DMS114 treated with DMSO at 0.1 percent for 48 hours (cell line): ENCODE measurements at regions not wholly inside any gene's neighbourhood (a gene's known extent, or its start where the extent isn't known, plus 50 kb on each side); places are given as distances from the start of the nearest gene placed in this dataset.

Experiments
- DNase-seq: peaks from one replicate; lab custom pipeline; 2025; ENCODE audit not compliant: unreplicated experiment; lab: John Stamatoyannopoulos, UW

DNA sequence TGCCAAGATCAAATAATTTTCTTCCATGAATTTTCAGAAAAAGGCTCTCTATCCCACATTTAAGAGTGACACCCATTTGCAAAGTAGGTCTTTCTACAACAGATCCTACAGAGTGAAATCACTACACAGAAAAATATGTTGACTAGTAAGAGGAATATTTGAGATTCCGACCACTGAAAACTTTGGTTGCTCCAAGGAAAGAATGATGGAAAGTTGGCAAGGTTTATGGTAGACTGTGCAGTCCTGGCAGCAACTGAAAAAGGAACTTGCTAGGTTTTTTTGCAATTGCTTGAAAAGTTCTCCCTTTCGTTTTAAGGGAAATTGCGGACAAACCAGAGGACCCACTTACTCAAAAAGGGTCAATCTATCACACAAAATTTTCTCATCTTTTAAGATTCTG lies 83.1 kb upstream of the TSPAN8 start:
- no peak for DNase-seq

DNA sequence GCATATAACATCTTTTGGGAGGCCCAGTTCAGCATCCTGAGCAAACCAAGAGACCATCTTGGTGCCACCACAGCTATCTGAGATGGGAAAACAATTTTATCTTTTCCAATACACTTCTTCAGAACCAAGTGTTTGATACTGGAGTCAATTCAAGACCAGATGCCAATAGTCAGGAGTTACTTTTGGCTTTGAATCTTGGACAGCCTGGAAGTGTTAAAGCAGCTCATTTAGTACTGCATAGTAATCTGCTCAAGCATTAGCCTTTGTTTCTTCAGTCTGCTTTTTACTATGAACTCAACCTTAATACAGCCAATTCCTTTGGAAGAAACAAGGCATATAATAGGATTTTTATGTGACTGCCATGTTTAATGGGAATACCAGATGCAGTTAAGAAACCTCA lies 81.9 kb upstream of the TSPAN8 start:
- DNase-seq: no peak

DNA sequence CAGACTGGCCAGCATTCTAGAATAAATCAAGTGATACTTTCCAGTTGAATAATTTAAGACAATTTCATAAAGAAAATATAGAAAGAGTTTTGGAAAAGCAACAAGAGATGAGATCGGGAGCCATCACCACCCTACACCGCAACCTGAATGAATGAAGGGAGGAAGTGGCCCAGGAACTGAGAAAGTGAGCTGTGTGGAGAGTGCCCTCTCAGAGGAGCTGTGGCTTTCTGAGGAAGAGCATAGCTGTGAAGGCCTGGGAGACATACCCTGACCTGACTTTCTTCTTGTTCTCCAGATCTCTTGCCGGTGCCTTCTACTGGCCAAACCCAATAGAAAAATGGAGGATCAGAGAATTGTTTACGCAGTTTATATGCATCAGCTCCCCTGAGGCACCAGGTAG lies 79.3 kb upstream of the TSPAN8 start:
- no peak for DNase-seq

DNA sequence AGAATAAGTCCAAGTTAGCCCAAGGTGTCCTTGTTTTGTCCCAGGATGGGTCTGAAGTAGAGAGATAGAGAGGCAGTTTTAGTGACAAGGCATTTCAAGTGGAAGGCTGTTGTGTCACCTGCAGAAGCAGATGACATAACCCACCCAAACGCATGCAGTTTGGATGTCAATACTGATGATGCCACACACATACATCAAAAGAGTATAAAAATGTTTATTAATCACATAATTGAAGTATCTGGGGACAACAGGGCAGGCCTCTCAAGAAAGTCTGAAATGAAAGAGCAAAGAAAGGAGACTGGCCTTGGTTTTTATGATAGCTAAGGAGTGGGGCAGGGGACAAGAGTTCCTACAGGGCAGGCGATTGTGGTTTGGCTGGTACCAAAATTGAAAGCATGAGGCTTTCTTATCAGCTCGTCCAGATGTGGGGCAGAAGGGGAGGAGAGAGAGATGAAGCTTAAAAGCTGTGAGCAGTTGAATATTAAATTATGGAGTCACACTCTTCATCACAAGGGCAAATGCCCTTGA lies 78.4 kb upstream of the TSPAN8 start:
- no peak for DNase-seq

DNA sequence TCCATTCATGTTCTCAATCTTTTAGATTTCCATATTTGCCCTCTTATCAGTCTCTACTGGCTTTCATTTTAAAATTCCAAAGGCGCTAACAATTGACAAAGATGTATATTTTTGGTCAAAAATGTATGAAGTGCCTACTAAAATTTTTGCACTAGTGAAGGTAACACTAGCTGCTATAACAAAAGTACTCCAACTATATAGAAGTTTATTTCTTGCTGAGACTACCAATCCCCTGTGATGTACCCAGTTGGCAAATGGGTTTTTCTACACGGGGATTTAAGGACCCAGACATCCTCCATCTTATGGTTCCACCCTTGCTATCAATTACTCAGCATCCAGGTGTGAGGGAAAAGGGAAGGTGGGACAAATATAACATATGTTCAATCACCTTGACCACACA lies 75.3 kb upstream of the TSPAN8 start:
- no peak for DNase-seq

DNA sequence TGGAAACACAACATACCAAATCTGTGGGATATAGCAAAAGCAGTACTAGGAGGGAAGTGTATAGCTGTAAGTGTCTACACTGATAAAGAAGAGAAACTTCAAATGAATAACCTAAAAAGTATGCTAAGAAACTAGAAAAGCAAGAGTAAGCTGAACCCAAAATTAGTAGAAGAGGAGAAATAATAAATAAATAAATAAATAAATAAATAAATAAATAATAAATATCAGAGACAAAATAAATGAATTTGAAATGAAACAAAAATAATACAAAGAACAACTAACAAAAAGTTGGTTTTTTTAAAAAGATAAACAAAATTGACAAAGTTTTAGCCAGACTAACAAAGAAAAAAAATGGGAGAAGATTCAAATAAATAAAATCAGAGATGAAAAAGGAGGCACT lies 72.7 kb upstream of the TSPAN8 start:
- DNase-seq: no peak

DNA sequence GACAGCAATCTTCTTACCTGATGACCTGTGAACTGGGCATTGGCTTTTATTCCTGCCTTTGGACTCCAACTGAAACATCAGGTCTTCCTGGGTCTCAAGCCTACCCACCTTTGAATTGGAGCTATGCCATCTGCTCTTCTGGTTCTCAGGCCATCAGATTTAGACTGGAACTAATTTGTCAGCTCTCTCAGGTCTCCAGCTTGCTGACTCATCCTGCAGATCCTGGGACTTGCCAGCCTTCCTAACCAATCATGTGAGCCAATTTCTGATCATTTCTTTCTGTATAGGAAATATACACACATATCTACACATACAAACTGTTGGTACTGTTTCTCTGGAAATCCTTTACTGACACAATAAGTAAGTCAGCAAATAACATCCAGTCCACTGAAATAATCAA lies 65.3 kb upstream of the TSPAN8 start:
- DNase-seq: no peak

DNA sequence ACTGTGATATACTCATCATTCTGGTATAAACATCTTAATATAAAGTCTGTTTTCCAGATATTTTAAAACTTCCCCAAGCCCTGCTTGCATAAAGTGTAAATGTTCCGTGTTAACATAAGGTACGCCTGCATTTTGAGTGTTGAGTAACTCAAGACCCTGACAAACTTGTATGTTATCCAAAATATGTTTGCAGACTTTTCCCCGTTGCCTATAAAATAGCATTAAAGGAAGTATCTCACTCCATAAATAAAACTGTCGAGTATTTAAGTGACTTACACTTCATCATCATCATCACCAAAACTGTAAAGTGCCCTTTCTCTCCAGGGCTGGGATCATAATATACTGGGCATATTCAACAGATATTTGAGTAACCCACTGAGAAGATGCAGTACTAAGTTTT lies 64.6 kb upstream of the TSPAN8 start:
- no peak for DNase-seq

DNA sequence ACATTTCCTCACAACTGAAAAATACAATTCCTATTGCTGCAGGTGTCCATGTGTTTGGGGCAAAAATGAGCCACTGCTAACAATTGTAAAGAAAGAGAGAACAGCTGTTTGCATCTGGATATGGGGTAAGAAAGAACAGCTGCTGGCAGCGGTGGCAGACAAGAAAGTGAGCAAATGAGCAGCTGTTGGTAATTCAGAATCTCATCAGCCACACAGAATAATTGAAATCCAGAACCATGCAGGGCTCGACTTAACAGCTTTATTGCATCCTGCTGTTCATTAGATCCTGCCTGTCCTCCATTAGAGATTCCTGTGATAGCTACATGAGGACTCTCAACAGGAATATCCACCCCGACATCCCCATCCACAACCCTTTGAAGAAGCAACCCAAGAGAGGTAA lies 62.5 kb upstream of the TSPAN8 start:
- no peak for DNase-seq

DNA sequence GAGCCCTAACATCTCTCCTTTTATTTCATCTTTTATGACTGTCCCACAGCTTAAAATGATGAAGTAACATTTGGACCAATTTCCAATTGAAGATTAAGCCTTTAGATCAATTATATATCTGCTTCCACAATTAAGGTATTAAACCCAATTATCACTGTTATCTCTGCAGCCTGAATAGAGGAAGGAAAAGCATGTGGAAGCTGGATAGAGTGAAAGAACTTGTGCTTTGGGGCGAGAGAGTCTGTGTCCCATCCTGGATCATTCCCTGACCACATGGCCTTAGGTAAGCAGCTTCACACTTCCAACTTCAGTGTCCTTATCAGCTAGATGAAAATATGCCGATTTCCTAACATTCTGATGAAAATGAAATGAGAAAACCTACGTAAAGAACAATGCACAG lies 61.4 kb upstream of the TSPAN8 start:
- no peak for DNase-seq

DNA sequence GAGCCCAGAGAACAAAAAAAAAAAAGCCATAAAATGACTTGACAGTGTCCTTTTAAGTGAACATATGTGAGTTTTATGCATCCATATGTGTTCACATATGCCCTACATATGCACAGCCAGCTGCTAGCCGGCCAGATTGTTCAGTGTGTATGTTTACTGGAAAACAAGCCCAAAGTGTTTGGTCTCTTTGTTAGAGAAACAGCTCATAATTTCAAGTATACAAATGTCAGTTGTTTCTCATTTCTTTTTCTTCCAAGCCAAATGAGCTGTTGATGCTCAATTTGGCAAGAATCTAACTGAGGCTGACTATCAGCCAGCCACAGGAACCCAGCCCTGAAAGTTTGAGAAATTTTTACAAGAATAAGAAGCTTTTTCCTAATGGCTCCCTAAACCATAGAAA lies 60.8 kb upstream of the TSPAN8 start:
- DNase-seq: no peak

DNA sequence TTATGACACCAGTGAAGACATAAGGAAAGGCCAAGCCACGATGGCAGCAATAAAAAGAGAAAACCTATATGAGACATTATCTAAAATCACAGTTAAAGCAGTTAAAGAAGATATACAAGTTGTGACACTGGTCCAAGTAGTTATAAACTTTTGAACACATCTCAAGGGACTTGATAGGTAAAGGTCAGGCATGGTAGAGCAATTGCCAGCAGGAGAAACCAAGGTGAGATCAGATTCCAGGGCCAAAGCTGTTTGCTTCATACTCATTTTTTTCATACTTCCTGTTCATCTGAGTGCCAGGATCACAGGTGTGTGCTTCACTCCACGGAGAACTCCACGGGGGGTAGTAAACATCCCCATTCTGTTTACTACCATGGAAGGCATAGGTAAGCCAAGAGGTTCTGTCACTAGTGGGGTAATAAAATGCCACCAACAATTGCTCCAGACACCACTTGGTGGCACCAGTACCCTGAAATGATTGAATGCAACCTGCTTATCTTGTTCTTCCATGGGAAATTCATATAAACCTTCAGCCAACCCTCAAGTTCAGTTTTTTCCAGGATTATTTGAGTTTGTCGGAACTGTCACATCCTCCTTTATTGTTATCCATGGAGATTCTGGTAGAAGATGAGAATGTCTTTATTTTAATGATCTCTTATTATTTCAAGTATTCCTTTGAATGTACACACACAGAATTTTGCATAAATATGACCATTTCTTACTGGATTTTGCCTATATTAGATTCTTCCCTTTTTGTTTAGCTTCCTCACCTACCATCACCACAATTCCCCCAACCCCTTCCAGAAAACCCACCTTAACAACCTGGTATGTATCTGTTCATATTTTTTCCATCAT lies 59.2 kb upstream of the TSPAN8 start:
- DNase-seq: peak; percentile 27

DNA sequence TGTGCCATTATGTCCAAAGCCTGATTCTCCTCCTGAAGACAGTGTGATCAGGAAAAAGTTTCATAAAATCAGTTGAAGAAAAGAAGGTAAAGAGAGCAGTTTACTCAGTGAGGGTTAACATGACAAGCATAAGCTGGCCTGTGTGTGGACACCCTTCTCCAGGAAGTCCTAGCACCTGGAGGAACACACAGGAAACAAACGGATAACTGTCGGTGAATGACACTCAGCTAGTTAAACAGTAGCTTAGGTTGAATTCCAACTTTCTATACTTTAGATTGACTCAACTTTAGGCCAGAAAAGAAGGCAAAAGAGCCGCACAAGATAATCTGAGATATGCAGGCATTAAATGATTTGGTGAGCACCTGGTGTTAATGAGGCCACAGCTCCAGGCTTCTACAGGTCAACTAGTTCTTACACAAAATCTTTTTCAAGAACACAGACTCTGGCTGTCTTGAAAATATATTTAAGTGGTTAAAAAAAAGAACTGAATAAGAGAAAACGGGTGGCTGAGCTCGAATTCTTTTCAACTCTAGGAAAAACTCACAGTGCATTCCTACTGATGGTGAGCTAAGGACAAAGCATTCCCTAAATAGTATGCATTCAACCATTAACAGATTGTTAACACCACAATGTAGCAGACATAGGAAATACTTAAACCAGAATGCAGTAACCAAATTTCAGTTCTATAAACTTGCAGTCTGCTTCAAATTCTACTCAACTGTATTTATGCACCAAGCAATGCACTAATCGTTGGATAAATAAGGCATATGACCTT lies 56.9 kb upstream of the TSPAN8 start:
- DNase-seq: no peak

DNA sequence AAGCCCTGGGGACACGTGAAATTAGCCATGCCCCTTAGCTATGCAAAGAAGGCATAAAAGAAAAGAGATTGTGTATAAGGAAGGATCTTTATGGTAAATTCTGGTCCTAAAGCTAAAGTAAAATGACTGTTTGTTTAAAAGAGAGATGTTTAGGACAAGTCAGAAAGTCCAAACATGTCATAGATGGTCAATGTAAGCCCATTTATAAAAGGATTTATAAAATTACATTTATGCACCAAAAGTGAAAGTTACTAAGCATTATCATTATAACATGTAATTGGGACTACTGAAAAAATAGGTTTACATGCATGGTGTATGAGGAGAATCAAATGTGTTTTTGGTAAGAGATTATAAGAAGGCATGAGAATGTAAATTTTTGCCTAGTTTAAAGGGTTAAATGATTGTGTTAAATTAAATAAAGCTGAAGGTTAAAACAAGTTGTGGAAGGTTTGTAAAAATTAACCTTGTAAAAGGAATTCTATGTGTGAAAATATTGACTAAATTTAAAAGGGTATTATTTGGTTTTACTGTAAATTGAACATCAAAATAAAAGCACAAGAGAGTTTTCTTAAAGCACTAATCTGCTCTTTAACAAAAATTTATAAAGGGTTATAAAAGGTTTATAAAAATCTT lies 50.4 kb upstream of the TSPAN8 start:
- no peak for DNase-seq
